ENCODE measurements at regions not wholly inside any gene's neighbourhood (a gene's known extent, or its start where the extent isn't known, plus 50 kb on each side); places are given as distances from the start of the nearest gene placed in this dataset. TPM values are rescaled to one million over a fixed set of nuclear protein-coding genes. Genes with fewer than 3 reads are reported as not detected.

Small RNA genes in the stretch of these regions (small RNA-seq; reads per million reads assigned to genes)
- gene RN7SL761P (not detected), gene RPL37P21 (not detected), gene RPS3AP52 (not detected), gene SNRPFP3 (not detected)

Data from K562 (cell line).